HG03457 (cell line): ENCODE measurements at regions not wholly inside any gene's neighbourhood (a gene's known extent, or its start where the extent isn't known, plus 50 kb on each side); places are given as distances from the start of the nearest gene placed in this dataset.
"Not testable (repeated sequence)": the region's sequence is repeated elsewhere in the genome, so short reads cannot be mapped to it uniquely, and the experiment has no call there.

Experiments used
- ATAC-seq: cut with Tn5 transposase; IDR thresholded peaks from one replicate; pipeline ENCODE4 v1.9.1; 2021; ENCODE audit warnings: moderate number of reproducible peaks; ENCODE audit not compliant: unreplicated experiment

DNA sequence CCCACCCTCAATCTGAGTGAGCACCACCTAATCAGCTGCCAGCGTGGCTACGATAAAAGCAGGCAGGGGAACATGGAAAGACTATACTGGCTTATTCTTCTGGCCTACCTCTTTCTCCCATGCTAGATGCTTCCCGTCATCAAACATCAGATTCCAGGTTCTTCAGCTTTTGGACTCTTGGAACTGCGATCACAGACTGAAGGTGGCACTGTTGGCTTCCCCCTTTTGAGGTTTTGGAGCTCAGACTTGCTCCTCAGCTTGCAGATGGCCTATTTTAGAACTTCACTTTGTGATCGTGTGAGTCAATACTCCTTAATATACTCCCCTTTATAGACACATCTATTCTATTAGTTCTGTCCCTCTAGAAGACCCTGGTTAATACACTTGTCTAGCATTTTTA, 543.7 kb upstream of the RAG2 start:
- no peak for ATAC-seq

- not testable (repeated sequence) for ATAC-seq
Measured at GRCh38 chr11:37135606-37136005, 537.6 kb upstream of the RAG2 start.

- no peak for ATAC-seq
Measured at GRCh38 chr11:37134637-37135036, 536.6 kb upstream of the RAG2 start.

DNA sequence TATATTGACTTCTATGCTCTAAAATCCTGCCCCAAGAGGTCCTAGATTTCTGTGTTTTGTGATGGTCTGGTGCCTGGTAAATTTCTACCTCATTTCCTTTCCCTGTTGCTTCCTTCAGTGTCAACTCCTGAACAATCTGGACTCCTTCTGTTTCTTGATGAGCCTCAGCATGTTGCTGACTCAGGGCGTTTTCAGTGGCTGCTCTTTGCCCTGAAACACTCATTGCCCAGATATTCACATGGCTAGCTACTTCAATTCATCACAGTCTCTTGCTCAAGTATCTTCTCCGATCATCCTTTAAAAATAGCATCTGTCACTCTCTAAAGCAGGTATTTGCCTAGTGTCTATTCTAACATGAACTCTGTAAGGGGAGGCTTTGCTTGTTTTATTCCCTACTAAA, 526.3 kb upstream of the RAG2 start:
- ATAC-seq: no peak

GRCh38 chr11:37115963-37116362, 517.9 kb upstream of the RAG2 start:
- no peak for ATAC-seq

DNA sequence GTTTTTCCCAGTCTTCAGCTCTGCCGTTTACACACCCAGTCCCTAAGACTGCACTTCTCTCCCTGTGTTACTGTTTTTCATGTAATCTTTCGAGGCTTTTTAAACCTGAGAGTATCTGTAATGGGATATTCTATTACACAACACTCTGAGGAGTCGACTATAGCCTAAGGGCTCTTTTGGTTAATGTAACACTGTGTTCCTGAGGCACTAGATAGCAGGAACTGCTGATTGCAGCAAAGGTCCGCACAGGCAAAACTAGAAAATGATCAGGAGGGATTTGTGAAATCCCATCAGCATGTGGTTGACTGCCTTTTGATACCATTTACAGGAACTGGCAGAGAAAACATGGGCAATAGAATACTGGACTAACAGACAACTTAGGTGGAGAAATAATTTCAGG, 512.3 kb upstream of the RAG2 start:
- ATAC-seq: no peak

DNA sequence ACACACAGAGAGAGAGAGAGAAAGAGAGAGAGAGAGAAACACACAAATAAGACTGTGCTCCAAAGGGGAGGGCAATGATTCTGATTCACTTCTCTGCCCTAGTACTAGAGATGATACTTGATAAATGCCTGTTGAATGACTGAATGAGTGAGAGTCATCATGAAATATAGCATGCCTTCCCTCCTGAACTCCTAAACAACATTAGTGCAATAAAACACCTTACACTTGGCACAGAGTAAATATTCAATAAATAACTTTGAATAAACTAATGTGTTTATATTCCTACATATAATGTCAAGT, 511.2 kb upstream of the RAG2 start:
- no peak for ATAC-seq

DNA sequence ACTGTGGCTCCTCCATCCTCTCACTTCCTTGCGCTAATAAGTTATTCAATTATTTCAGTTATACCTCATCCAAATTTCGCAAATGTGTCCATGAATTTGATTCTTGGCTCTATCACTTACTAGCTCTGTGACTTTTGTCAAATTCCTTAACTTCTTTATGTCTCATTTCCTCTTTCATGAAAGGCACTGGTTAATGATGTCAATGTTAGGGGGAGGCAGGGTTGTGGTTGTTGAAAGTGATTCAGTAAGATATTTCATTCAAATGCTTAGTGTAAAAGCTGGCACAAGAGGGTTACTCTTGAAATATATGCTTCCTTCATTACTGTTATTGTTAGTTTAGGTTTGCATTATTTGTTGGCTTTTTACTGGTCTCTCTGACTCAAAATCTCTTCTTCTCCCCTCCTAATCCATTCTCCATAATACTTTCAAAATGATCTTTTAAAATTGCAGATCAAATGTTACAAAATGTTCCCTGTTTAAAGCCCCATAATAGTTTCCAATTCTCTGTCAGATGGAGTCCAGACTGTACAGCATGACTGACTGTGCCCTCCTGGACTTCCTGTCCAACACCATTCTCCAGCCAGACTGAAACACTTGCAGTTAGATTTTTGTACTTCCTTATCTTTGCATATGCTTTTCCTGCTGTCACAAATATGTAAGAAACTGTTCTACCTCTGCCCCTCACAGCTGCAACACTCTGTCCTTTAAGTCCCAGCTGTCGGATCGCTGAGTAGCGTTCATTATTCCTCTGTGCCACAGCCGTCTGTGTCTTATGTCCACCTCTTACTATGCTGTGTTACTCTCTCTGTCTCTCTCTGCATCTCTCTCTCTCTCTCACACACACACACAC, 510.6 kb upstream of the RAG2 start:
- no peak for ATAC-seq

DNA sequence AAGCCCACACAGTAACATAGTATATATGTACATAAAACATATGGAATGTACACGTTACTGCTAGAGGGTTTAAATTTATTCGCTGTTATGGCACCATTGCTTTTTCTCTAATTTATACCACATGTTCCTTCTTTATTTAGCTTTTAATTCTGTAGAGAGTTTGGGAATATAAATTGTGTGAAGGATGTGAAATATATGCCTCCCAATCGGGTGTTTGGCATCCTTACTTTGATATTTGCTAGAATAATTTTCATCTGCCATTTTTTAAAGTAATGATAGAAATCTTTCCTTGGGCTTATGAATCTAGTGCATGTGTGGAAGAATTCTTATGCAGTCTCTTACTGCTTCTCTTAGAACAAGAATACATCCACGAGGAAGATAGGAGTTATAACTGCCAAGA, 509.8 kb upstream of the RAG2 start:
- no peak for ATAC-seq

GRCh38 chr11:37107415-37107814, 509.4 kb upstream of the RAG2 start:
- no peak for ATAC-seq

DNA sequence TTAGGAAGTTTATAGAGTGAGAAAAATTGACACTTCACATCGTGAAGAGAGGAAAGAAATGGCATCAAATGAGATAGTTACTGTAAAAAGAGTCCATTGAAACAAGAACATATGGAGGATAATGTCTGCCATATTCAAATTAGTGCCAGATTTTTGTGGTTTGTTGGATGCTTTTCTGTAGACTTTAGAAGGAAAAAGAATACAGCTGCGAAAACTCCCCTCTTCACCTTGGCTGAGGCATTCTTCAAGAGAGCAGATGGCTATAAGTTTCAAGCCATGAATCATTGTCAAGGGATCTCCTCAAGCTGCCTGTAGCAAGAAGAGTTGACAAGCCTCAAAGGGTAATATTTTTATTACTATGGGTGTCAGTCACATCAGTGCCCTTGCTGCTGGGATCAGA, 507.4 kb upstream of the RAG2 start:
- no peak for ATAC-seq

DNA sequence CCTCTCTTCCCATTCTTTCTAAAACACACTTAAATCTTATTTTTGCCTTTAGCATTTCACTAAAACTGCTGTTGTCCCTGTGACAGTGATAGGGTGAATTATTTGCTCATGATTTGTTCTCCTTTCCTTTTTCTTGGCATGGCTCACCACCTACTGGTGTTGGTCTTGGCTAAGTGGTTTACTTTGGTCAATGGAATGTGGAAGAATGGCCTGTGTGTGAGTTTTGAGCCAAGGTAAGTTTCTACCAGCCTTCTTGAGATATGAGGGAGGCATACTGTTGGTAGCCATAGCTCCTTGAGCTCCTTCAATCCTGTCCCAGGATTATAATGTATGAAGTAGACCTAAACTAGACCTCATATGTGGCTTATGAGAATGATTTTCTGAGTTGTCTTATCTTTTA, 506.3 kb upstream of the RAG2 start:
- ATAC-seq: no peak

GRCh38 chr11:37100008-37100407, 502.0 kb upstream of the RAG2 start:
- no peak for ATAC-seq

GRCh38 chr11:37092487-37092886, 494.5 kb upstream of the RAG2 start:
- no peak for ATAC-seq

GRCh38 chr11:37089439-37089838, 491.4 kb upstream of the RAG2 start:
- no peak for ATAC-seq

DNA sequence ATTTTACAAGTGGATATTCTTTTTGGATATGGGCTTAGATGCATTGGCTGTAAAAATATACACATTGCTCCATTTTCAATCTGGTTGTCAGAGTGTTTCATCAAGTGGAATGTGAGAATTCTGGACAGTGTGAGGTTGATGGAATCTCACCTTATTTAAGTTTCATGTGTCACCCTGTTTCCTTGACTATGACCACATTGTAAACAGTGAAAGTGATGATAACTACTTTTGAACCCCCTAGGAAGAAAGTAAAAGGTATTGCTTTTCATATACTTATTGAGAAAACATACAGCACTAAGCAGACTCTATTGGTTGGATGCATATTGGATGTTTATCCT, 490.5 kb upstream of the RAG2 start:
- ATAC-seq: no peak

- ATAC-seq: no peak
Measured at GRCh38 chr11:37087650-37088572, 489.9 kb upstream of the RAG2 start.

DNA sequence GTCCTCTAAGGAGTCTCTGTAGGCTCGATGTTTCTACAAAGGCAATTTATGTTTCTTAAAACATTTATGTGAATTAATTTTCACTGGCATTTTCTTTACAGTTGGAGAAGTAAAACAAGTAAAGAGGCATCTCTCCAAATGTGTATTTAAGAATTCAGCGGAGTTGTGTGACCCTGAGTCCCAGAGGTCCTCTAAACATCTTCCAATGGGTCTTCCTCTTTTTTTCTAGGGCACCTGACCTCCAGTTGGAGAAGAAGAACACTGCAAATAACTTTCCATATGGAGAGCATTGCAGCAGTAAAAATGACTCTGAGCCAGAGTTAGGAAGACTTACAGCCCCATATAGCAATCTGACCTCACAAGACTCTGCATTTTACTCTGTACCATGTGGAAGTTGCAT, 480.5 kb upstream of the RAG2 start:
- ATAC-seq: no peak

DNA sequence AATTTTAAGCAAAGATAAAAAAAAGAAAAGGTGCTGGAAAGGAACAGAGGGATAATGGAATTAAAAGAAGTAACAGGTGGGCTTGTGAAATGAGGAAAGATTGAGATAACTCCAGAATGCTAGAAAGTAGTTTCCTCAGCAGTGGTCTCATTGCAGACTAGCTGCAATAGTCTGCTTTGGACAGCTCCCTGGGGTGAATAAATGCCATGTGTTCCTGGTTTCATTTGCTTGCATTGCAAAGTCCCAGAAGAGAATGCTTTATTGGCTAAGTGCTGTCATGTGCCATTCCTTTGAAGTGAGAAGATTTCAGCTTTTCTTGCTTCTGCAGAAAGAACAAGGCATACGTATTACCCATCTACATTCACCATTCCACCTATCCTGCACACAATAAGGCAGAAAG, 478.8 kb upstream of the RAG2 start:
- no peak for ATAC-seq

DNA sequence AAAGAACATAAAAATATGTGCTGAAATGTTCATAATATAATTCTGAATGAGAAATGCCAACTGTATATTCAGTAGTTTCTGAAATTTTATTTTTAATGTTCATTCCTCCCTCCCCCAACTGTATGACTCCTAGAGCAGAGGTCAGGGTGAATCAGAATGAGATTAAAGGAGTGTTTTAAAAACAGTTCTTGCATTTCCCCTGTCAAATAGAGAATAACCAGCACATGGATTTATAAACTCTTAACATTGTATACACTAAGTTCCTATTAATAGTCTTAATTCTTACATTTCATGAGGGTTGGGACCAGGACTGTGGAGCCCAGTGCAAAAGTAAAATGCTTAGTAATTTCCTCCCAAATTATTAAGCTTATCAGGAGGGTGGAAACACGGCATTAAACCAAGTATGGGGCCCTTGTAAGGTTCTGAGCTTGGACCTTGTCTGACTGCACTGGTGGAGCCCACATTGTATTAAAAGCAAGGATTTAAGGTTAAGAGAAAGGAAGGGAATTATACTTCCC, 474.6 kb upstream of the RAG2 start:
- ATAC-seq: no peak

GRCh38 chr11:37050311-37050710, 452.3 kb upstream of the RAG2 start:
- ATAC-seq: no peak

DNA sequence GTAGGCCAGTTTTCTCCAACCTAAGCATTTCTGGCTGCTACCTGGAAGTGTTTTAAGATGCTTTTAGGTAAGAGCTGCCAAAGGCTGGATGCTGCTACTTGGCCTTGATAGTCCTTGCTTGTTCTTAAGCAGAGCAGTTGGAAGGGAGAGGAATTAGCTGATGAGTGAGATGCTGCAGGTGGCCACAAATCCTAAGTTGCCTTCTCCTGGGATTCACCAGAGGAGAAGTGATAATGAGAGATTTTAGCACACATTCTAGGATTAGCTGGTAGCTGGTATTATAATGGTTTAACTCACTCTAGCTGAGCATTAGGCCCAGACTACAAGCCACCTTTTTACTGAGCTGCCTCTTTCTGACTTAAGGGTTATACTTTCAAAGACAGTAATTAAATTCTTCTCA, 442.9 kb upstream of the RAG2 start:
- no peak for ATAC-seq
